IPS-15b (cell line): ENCODE measurements at regions not wholly inside any gene's neighbourhood (a gene's known extent, or its start where the extent isn't known, plus 50 kb on each side); places are given as distances from the start of the nearest gene placed in this dataset.
A peak's percentile ranks its signal among the peaks of the same experiment; 100 is the strongest.

Source experiments
- H3K27me3 ChIP-seq: one replicate; pipeline ENCODE4 v1.6.1; 2013; ENCODE audit warnings: low read length; ENCODE audit not compliant: control insufficient read depth, insufficient read depth
- H3K36me3 ChIP-seq: one replicate; pipeline ENCODE4 v1.6.1; 2013; ENCODE audit warnings: low read length; ENCODE audit not compliant: control insufficient read depth, insufficient read depth
- H3K4me1 ChIP-seq: one replicate; pipeline ENCODE4 v1.6.1; 2013; ENCODE audit warnings: mild to moderate bottlenecking, low read length; ENCODE audit not compliant: control insufficient read depth, insufficient read depth
- H3K4me3 ChIP-seq: one replicate; pipeline ENCODE4 v1.5.1; 2013; ENCODE audit warnings: low read depth, low read length
- H3K9ac ChIP-seq: one replicate; pipeline ENCODE4 v1.6.1; 2013; ENCODE audit warnings: low read depth, mild to moderate bottlenecking, low read length
- H3K9me3 ChIP-seq: one replicate; pipeline ENCODE4 v1.6.1; 2013; ENCODE audit warnings: mild to moderate bottlenecking, low read length; ENCODE audit not compliant: control insufficient read depth, insufficient read depth

- Histone ChIP-seq H3K27me3 (peaks cover 52% of the 10 kb centered on the region), H3K4me1 (peaks cover 3% of the 10 kb centered on the region), H3K4me3 (peak overlapping the region; percentile 48), H3K36me3 (no peaks in the 10 kb centered on the region), H3K9ac (no peak overlapping the region), H3K9me3 (no peaks in the 10 kb centered on the region)
Measured at GRCh38 chr10:75294031-75294437, 58.3 kb upstream of the COMTD1 start.

GRCh38 chr10:75293446-75293820 is 57.7 kb upstream of the COMTD1 start:
- H3K4me3 ChIP-seq: no peak overlapping the region
- no peaks in the 10 kb centered on the region for H3K36me3 ChIP-seq
- H3K4me1 ChIP-seq: peaks cover 3% of the 10 kb centered on the region
- H3K9ac ChIP-seq: no peak overlapping the region
- no peaks in the 10 kb centered on the region for H3K9me3 ChIP-seq
- peaks cover 54% of the 10 kb centered on the region for H3K27me3 ChIP-seq

GRCh38 chr10:75292794-75293445 is 57.2 kb upstream of the COMTD1 start:
- Histone ChIP-seq H3K4me1 (peaks cover 3% of the 10 kb centered on the region), H3K27me3 (peaks cover 54% of the 10 kb centered on the region), H3K9me3 (no peaks in the 10 kb centered on the region), H3K9ac (no peak overlapping the region), H3K36me3 (no peaks in the 10 kb centered on the region), H3K4me3 (no peak overlapping the region)

- Histone ChIP-seq H3K4me3 (no peak overlapping the region), H3K4me1 (no peaks in the 10 kb centered on the region), H3K9me3 (no peaks in the 10 kb centered on the region), H3K27me3 (peaks cover 46% of the 10 kb centered on the region), H3K9ac (no peak overlapping the region), H3K36me3 (no peaks in the 10 kb centered on the region)
Measured at GRCh38 chr10:75291805-75292204, 56.0 kb upstream of the COMTD1 start.

GRCh38 chr10:75288140-75288711 is 52.5 kb upstream of the COMTD1 start:
- Histone ChIP-seq H3K9ac (no peak overlapping the region), H3K36me3 (no peaks in the 10 kb centered on the region), H3K9me3 (no peaks in the 10 kb centered on the region), H3K4me3 (no peak overlapping the region), H3K27me3 (peaks cover 22% of the 10 kb centered on the region), H3K4me1 (peaks cover 2% of the 10 kb centered on the region)

- Histone ChIP-seq H3K9me3 (no peaks in the 10 kb centered on the region), H3K4me3 (no peak overlapping the region), H3K27me3 (peaks cover 20% of the 10 kb centered on the region), H3K36me3 (no peaks in the 10 kb centered on the region), H3K9ac (no peak overlapping the region), H3K4me1 (peaks cover 5% of the 10 kb centered on the region)
Measured at GRCh38 chr10:75287697-75288096, 51.9 kb upstream of the COMTD1 start.

GRCh38 chr10:75286901-75287300 is 51.1 kb upstream of the COMTD1 start:
- Histone ChIP-seq H3K36me3 (no peaks in the 10 kb centered on the region), H3K27me3 (peaks cover 26% of the 10 kb centered on the region), H3K4me1 (peaks cover 7% of the 10 kb centered on the region), H3K9me3 (no peaks in the 10 kb centered on the region), H3K4me3 (no peak overlapping the region), H3K9ac (no peak overlapping the region)
